Activated CD8-positive, alpha-beta memory T cell treated with anti-CD3 and anti-CD28 coated beads for 24 hours (primary cell): ENCODE measurements at regions not wholly inside any gene's neighbourhood (a gene's known extent, or its start where the extent isn't known, plus 50 kb on each side); places are given as distances from the start of the nearest gene placed in this dataset.

ENCODE experiments used
- DNase-seq: peaks from one replicate; pipeline ENCODE4 v3.0.0-alpha.2; 2020

GRCh38 chr18:2083691-2084090 is 487.6 kb downstream of the METTL4 start:
- no peak for DNase-seq

- no peak for DNase-seq
Observed at GRCh38 chr18:2086439-2086838, 484.9 kb downstream of the METTL4 start.

DNA sequence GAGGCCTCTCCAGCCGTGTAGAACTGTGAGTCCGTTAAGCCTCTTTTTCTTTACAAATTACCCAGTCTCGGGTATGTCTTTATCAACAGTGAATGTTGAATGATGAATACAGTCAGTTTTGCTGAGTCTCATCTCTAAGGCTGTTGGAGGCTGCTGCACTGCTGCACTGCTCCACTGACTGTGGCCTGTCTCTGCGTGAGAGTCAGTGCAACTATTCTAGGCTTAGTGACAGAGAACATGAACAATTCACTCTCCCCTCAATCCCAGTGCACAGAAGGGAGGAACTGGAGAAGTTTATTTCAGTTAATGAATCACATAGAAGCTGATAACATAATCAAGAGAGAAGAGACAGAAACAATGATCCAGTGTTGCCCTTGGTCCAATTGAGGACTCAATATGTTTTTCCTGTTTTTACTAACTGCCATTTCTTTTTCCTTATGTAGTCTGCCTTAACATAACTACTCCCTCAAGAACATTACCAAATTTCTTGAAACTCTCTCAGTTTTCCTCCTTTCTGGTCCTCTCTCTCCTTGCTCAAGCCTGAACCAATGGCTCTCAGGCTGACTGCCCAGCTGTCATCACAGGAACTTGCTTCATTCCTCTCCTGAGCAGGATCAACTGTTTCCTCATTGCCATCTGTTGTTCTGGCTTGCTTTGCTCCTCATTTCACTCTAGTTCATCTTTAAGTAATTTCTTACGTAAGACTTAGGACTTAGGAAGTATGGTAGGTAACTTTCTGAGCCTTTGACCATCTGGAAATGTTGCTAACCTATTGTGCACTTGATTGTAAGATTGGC is 483.2 kb downstream of the METTL4 start:
- DNase-seq: no peak

DNA sequence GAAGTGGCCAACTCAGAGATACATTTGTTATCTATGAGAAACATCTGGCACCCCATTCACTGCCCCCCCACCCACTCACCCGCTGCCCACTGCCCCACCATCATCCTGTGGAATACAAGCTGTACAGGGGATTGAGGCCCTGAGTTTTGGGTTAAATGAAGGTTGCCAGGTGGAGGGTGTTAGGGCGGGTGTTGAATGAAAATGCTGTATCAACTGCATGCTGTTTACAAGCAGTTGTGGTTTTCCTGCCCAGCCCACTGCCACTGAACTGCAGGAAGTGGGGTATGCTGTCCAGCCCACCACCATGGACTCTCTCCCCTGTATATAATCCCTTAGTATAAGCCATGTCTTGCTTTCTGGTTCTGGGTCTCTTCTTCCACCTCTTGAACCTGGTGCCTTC is 481.9 kb downstream of the METTL4 start:
- no peak for DNase-seq

DNA sequence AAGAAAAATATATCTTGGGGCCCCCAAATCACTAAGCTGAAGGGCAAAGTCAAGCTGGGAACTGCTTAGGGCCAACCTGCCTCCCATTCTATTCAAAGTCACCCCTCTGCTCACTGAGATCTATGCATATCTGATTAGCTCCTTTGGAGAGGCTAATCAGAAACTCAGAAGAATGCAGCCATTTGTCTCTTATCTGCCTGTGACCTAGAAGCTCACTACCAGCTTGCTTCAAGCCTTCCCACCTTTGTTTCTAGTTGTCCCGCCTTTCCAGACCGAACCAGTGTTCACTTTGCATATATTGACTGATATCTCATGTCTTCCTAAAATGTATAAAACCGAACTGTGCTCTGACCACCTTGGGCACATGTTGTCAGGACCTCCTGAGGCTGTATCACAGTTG is 479.4 kb downstream of the METTL4 start:
- no peak for DNase-seq

- no peak for DNase-seq
Observed at GRCh38 chr18:2096551-2096950, 474.8 kb downstream of the METTL4 start.

DNA sequence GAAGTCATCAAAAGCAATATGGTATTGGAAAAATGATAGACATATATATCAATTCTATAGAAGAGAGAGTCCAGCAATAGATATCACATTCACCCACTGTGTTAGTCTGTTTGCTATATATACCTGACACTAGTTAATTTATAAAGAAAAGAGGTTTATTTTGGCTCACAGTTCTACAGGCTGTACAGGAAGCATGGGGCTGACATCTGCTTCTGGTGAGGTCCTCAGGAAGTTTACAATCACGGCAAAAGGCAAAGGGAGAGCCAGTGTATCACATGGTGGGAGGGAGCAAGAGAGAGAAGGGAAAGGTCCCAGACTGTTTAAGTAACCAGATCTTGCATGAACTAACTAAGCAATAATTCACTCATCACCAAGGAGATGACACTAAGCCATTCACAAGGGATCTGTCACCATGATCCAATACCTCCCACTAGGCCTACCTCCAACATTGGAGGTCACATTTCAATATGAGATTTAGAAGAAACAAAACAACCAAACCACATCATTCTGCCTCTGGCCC is 470.6 kb downstream of the METTL4 start:
- DNase-seq: no peak

- no peak for DNase-seq
Observed at GRCh38 chr18:2102022-2102421, 469.3 kb downstream of the METTL4 start.

GRCh38 chr18:2103299-2103698 is 468.0 kb downstream of the METTL4 start:
- DNase-seq: no peak

DNA sequence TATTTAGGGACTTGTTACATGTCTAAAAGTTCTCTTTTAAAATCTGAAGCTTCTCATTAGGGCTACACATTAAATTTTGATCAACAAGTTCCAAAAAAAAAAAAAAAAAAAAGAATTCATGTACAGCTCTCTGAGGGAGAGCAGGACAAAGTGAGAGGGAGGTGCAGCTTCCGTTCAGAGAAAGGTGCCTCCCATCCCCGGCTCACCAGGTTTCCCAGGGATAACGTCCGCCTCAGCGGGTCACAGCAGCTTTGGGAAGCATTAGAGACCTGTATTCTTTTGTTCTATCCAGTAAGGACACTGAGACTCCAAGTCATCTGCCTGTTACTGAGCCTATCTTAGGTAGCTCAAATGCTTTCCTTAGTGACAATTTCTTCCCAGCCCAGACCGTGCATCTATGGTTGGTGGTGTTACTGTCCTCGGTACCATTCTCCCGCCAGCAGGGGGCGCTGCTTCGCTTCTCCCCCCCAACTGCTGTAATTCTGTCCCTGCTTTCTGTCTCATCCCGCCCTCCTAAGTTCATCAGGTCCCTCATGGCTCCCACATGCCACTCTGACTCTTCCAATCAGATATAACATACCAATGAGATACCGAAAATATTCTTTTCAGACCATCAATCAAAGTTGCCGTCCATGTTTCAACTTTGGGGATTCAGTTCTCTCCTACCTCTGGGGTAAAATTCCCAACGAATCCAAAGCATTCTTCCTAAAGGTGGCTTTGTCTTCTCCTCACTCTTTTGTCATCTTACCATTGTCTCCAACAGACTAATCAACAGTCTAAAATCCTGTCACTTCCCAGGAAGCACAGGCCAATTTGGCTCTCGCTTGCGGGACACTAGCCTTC is 466.5 kb downstream of the METTL4 start:
- peak; percentile 72 for DNase-seq

GRCh38 chr18:2108591-2108990 is 462.7 kb downstream of the METTL4 start:
- DNase-seq: no peak

DNA sequence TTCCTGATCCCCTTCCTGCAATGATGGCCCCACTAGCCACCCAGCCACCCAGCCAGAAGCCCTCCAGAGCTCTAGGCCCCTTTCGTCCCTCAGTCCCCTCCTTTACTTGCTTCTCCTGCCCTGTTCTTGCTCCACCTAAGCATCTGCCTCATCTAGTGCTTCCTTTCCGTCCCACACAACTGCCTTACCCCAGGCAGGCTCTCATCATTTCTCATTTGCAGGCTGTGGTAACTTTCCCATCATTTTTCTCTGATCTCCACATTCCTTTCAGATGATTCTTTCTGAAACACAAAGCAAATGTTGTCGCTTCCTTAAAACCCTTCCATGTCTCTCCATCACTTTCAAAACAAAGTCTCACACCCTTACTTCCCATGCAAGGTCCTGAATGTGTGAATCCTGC is 459.8 kb downstream of the METTL4 start:
- DNase-seq: no peak

DNA sequence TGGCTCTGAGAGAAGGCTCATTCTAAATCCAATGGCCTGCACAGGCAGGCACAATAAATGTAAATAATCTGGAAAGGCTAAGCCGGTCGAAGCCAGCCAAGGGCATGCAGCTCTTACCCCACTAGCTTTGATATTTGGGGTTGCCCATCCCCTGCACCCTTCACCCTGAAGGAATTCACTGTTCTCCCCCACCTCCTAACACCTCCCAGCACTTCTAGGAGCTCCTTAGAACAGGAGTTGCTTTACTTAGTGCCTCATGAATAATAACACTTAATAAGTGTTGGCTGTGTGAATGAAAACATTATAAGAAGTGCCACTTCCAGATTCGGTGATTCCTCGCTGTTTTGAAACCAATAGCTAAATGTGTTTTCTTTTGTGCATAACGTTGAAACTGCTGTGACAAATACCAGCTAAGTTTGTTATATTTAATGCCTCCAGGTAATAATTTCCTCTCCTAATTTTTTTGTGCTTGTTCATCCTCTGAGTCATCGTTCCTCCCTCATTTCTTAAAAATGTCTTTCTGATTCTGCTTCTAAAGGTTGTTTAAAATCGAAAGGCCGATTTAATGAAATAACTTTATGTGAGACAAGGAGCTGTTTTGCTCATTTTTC is 458.8 kb downstream of the METTL4 start:
- no peak for DNase-seq

GRCh38 chr18:2114289-2114688 is 457.0 kb downstream of the METTL4 start:
- no peak for DNase-seq

- DNase-seq: no peak
Observed at GRCh38 chr18:2114765-2115164, 456.5 kb downstream of the METTL4 start.

- no peak for DNase-seq
Observed at GRCh38 chr18:2121224-2121623, 450.1 kb downstream of the METTL4 start.

GRCh38 chr18:2123077-2123476 is 448.2 kb downstream of the METTL4 start:
- no peak for DNase-seq

DNA sequence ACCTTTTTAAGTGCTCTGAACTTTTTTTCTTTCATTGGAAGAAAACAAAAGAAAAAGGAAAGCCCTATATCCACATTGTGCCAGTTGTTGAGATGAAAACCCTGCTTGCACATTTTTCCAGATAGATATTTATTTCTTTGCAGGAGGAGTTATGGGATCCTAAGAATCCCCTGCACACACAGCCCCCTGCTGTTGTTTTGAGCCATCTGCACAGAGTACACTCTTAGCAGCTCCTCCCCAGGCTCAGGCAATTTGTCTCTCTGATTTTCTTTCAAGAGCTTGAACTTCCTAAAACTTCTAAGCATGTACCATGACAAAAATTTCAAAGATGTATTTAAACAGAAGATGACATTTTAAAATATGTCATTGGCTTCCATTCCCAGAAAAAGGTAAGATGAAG is 436.9 kb downstream of the METTL4 start:
- no peak for DNase-seq

GRCh38 chr18:2135309-2135708 is 436.0 kb downstream of the METTL4 start:
- no peak for DNase-seq

- DNase-seq: no peak
Observed at GRCh38 chr18:2138552-2138951, 432.8 kb downstream of the METTL4 start.

DNA sequence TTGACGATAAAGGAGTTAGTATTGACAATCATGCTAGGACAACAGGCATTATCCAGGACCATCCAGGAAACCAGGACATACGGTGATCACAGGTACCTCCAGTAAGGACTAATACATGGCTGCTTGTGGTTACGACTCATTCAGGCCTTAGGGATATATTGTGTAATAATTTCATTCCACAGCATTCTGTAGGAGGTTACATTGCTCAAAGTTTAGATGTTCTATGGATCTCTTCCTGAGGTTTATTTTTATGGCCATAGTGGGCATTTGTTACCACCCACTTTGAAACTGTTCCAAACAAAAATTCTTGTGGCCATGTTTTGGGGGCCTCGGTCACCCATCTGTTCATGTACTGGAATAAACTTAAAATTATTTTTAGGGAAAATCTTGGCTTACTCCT is 431.6 kb downstream of the METTL4 start:
- DNase-seq: no peak

DNA sequence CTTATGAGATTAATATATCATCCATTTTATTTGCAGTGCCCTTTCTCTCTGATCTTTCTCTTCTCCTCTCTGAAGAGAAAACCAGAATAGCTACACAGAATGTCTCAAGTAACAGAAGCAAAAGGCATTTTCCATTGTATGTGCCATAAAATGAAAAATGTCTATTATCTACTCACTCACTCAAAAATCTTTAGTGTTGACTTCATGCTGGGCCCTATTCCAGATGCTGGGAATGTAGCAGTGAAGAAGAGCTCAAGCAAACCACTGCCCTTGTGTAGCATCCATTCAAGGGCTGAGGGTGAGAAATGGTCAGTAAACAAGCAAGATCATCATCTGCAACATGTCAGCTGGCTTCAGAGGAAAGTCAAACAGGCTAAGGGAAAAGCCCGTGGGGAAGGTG is 427.7 kb downstream of the METTL4 start:
- DNase-seq: no peak

GRCh38 chr18:2144811-2145210 is 426.5 kb downstream of the METTL4 start:
- no peak for DNase-seq

DNA sequence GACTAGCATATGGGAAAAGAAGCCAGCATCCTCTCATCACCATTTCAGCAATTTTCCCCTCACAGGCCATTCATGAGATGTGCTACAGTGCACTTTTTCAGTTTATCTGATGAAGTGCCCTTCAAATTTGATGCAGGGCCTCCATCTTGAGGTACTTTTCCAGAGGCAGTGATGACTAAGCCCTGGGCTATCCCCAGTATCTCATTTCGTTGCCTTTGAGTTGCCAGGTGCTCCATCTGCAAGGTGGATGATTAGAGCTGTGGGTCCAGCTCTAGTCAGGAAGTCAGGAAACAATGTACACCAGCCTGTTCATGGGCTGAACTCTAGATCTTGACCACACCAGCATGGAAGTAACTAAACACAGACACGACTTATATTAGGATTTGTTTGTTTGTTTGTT is 425.2 kb downstream of the METTL4 start:
- DNase-seq: no peak
